ENCODE measurements at regions not wholly inside any gene's neighbourhood (a gene's known extent, or its start where the extent isn't known, plus 50 kb on each side); places are given as distances from the start of the nearest gene placed in this dataset.

GRCh38 chr20:50385733-50386640 lies 124.2 kb upstream of the PTPN1 start:
- no peak for ATAC-seq
- TF ChIP-seq POLR2AphosphoS5 (IDR thresholded peaks at IDR 0.05), result no peak
- TF ChIP-seq POLR2A (IDR thresholded peaks at IDR 0.05), result no peak
- no peak for TF ChIP-seq EP300 (IDR thresholded peaks at IDR 0.05)
- TF ChIP-seq CTCF (IDR thresholded peaks at IDR 0.05), result no peak
- 67 to 96% methylated on average over 4 to 22 of the region's 22 CpGs for WGBS, 2 donors (ENCODE audit: low coverage in 1 of 2)
- H3K36me3 ChIP-seq, result no peaks in the 10 kb centered on the region
- H3K4me1 ChIP-seq, result peaks cover 0 to 11% (median 0%) of the 10 kb centered on the region in 3 donors
- H3K27me3 ChIP-seq, result no peaks in the 10 kb centered on the region
- no peak overlapping the region for H3K27ac ChIP-seq
- no peak overlapping the region for H3K4me3 ChIP-seq
- no peaks in the 10 kb centered on the region for H3K9me3 ChIP-seq

GRCh38 chr20:50386641-50386960 lies 123.6 kb upstream of the PTPN1 start:
- no peaks in the 10 kb centered on the region for H3K36me3 ChIP-seq
- no peak for ATAC-seq
- no peak overlapping the region for H3K27ac ChIP-seq
- H3K4me1 ChIP-seq, result peaks cover 0 to 5% (median 0%) of the 10 kb centered on the region in 3 donors
- H3K9me3 ChIP-seq, result no peaks in the 10 kb centered on the region
- no peak overlapping the region for H3K4me3 ChIP-seq
- WGBS, 2 donors (ENCODE audit: low coverage in 1 of 2), result 45 to 67% methylated on average over 3 to 6 of the region's 6 CpGs
- no peak for TF ChIP-seq CTCF (IDR thresholded peaks at IDR 0.05)
- TF ChIP-seq POLR2AphosphoS5 (IDR thresholded peaks at IDR 0.05), result no peak
- TF ChIP-seq POLR2A (IDR thresholded peaks at IDR 0.05), result no peak
- TF ChIP-seq EP300 (IDR thresholded peaks at IDR 0.05), result no peak
- no peaks in the 10 kb centered on the region for H3K27me3 ChIP-seq

- H3K9me3 ChIP-seq, result no peaks in the 10 kb centered on the region
- no peak overlapping the region for H3K27ac ChIP-seq
- no peak for ATAC-seq
- H3K4me3 ChIP-seq, result no peak overlapping the region
- no peaks in the 10 kb centered on the region for H3K4me1 ChIP-seq
- no peaks in the 10 kb centered on the region for H3K27me3 ChIP-seq
- TF ChIP-seq EP300 (IDR thresholded peaks at IDR 0.05) (no peak), CTCF (IDR thresholded peaks at IDR 0.05) (no peak), POLR2A (IDR thresholded peaks at IDR 0.05) (no peak), POLR2AphosphoS5 (IDR thresholded peaks at IDR 0.05) (no peak)
- 88 to 92% methylated on average over 12 to 19 of the region's 21 CpGs for WGBS, 2 donors (ENCODE audit: low coverage in 1 of 2)
- no peaks in the 10 kb centered on the region for H3K36me3 ChIP-seq
These were observed 122.8 kb upstream of the PTPN1 start for GRCh38 chr20:50387218-50387995.

- WGBS, 2 donors (ENCODE audit: low coverage in 1 of 2), result no CpG with 5 or more reads among the region's 6 CpGs
- no peak for ATAC-seq
- Histone ChIP-seq H3K9me3 (no peaks in the 10 kb centered on the region), H3K36me3 (no peaks in the 10 kb centered on the region), H3K27me3 (no peaks in the 10 kb centered on the region), H3K4me3 (no peak overlapping the region), H3K4me1 (no peaks in the 10 kb centered on the region), H3K27ac (no peak overlapping the region)
- TF ChIP-seq POLR2A (IDR thresholded peaks at IDR 0.05), result no peak
- TF ChIP-seq CTCF (IDR thresholded peaks at IDR 0.05), result no peak
These were observed 122.2 kb upstream of the PTPN1 start for GRCh38 chr20:50387996-50388332.

Data from gastroesophageal sphincter (tissue), 4 donors.